Natural killer cell (primary cell): ENCODE measurements at regions not wholly inside any gene's neighbourhood (a gene's known extent, or its start where the extent isn't known, plus 50 kb on each side); places are given as distances from the start of the nearest gene placed in this dataset.

Experiments
- ATAC-seq, 3 donors: fragments of 150-1000 bp in 2 of 3; fragments of 200-7000 bp in 1 of 3; cut with Tn5 transposase; 1 replicate in 1 of 3; 2 replicates in 2 of 3; pipeline ENCODE4 v1.10.0; 2021; ENCODE audit warnings: mild to moderate bottlenecking in 2 of 3, moderate library complexity in 2 of 3
- DNase-seq, 2 donors: peaks; one replicate each; pipeline versions ENCODE4 v3.0.0 to v3.0.0-alpha.2; 2013 to 2021; ENCODE audit warnings: mixed read lengths in 1 of 2
- H3K27ac ChIP-seq: one replicate; pipeline ENCODE4 v1.5.1; 2013; ENCODE audit warnings: mild to moderate bottlenecking, low read length
- H3K27me3 ChIP-seq: one replicate; pipeline ENCODE4 v1.6.1; 2013; ENCODE audit warnings: low read length; ENCODE audit not compliant: control insufficient read depth, insufficient read depth
- H3K36me3 ChIP-seq: one replicate; pipeline ENCODE4 v1.6.1; 2013; ENCODE audit warnings: low read length; ENCODE audit not compliant: control insufficient read depth, insufficient read depth
- H3K4me1 ChIP-seq: one replicate; pipeline ENCODE4 v1.6.1; 2013; ENCODE audit warnings: low read length; ENCODE audit not compliant: control insufficient read depth, insufficient read depth
- H3K4me3 ChIP-seq: one replicate; pipeline ENCODE4 v1.5.1; 2013; ENCODE audit warnings: low read length
- H3K9me3 ChIP-seq: one replicate; pipeline ENCODE4 v1.6.1; 2013; ENCODE audit warnings: low read length; ENCODE audit not compliant: control insufficient read depth, insufficient read depth
- H3K27ac Mint-ChIP-seq, 2 donors: one replicate each; pipeline ENCODE4 v1.8.0; 2022; ENCODE audit warnings: mild to moderate bottlenecking in 2 of 2, mixed read lengths in 2 of 2, moderate library complexity in 1 of 2
- H3K27me3 Mint-ChIP-seq, 2 donors: one replicate each; pipeline ENCODE4 v1.8.0; 2022; ENCODE audit warnings: low read depth in 2 of 2, mixed read lengths in 2 of 2
- H3K36me3 Mint-ChIP-seq: one replicate; pipeline ENCODE4 v1.8.0; 2022; ENCODE audit warnings: mixed read lengths
- H3K4me1 Mint-ChIP-seq, 2 donors: one replicate each; pipeline ENCODE4 v1.8.0; 2022; ENCODE audit warnings: mixed read lengths in 2 of 2
- H3K4me3 Mint-ChIP-seq: one replicate; pipeline ENCODE4 v1.8.0; 2022; ENCODE audit warnings: mild to moderate bottlenecking, moderate library complexity, mixed read lengths
- H3K9me3 Mint-ChIP-seq, 2 donors: one replicate each; pipeline ENCODE4 v1.8.0; 2022; ENCODE audit warnings: mixed read lengths in 2 of 2
- WGBS: methylation state at CpG from one replicate; pipeline ENCODE4 v1.1.7; 2013; ENCODE audit warnings: missing lambda C conversion rate; ENCODE audit not compliant: insufficient coverage; 5-methylcytosine and 5-hydroxymethylcytosine counted together
- intact Hi-C: fragments of 100-400 bp; cut with micrococcal nuclease; formaldehyde crosslinking; loops from one replicate; pipeline ENCODE4 v1.14.2; 2022
- TF ChIP-seq, protein P1 (sequence below): fragments of 200-600 bp; IDR thresholded peaks from one replicate; pipeline ENCODE4 v1.8.0; 2022; ENCODE audit warnings: antibody characterized with exemption

DNA sequence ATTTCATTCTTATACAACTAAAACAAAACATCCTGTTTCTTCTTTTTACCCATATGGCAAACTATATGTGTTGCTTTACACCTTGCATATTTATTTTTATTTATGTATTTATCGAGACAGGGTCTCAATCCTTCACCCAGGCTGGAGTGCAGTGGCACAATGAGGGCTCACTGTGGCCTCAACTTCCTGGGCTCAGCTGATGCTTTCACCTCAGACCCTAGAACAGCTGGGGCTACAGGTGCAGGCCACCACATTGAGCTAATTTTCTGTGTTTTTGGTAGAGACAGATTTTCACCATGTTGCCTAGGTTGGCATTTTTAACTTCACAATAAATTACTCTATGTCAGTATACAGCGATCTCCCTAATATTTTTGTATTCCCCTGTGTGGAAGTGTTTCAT is 522.0 kb downstream of the MBD2 start:
- Histone ChIP-seq H3K4me3 (no peak overlapping the region), H3K4me1 (no peaks in the 10 kb centered on the region), H3K36me3 (no peaks in the 10 kb centered on the region), H3K27ac (no peak overlapping the region), H3K9me3 (no peaks in the 10 kb centered on the region), H3K27me3 (no peaks in the 10 kb centered on the region)
- Mint-ChIP-seq H3K27ac (no peak overlapping the region), H3K36me3 (no peaks in the 10 kb centered on the region), H3K27me3 (no peaks in the 10 kb centered on the region), H3K4me1 (no peaks in the 10 kb centered on the region), H3K9me3 (peaks cover 3 to 5% of the 10 kb centered on the region in 2 donors), H3K4me3 (no peak overlapping the region)
- ATAC-seq (no peak), DNase-seq (no peak)
- TF ChIP-seq, protein P1, sequence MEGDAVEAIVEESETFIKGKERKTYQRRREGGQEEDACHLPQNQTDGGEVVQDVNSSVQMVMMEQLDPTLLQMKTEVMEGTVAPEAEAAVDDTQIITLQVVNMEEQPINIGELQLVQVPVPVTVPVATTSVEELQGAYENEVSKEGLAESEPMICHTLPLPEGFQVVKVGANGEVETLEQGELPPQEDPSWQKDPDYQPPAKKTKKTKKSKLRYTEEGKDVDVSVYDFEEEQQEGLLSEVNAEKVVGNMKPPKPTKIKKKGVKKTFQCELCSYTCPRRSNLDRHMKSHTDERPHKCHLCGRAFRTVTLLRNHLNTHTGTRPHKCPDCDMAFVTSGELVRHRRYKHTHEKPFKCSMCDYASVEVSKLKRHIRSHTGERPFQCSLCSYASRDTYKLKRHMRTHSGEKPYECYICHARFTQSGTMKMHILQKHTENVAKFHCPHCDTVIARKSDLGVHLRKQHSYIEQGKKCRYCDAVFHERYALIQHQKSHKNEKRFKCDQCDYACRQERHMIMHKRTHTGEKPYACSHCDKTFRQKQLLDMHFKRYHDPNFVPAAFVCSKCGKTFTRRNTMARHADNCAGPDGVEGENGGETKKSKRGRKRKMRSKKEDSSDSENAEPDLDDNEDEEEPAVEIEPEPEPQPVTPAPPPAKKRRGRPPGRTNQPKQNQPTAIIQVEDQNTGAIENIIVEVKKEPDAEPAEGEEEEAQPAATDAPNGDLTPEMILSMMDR = no peak
- intact Hi-C loops = no loop called here
- 86% methylated on average over 1 of the region's 2 CpGs for WGBS

DNA sequence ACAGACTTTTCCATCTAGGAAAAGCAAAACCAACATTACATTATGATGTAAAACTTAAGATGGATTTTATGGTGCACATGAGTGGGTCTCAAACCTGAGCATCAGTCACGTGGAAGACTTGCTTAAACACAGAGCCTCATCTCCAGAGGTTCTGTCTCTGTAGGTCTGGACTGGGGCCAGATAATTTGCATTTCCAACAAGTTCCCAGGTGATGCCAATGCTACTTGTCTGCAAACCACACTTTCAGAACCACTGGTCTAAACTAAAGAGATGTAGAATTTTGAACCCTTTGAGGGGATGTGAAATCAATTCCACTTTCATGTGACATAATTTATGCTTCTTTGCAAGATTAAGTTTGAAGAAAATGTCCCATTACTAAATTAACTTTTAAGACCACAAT is 522.8 kb downstream of the MBD2 start:
- TF ChIP-seq, protein P1 = no peak
- WGBS = 82% methylated on average over 1 of the region's 1 CpG
- DNase-seq (no peak), ATAC-seq (no peak)
- no peaks in the 10 kb centered on the region for H3K27me3 ChIP-seq
- Mint-ChIP-seq H3K27me3 (no peaks in the 10 kb centered on the region), H3K36me3 (no peaks in the 10 kb centered on the region), H3K4me1 (no peaks in the 10 kb centered on the region), H3K27ac (no peak overlapping the region), H3K4me3 (no peak overlapping the region), H3K9me3 (peaks cover 3 to 5% of the 10 kb centered on the region in 2 donors)
- intact Hi-C loops = no loop called here
- H3K36me3 ChIP-seq = no peaks in the 10 kb centered on the region
- no peaks in the 10 kb centered on the region for H3K4me1 ChIP-seq
- H3K4me3 ChIP-seq = no peak overlapping the region
- H3K9me3 ChIP-seq = no peaks in the 10 kb centered on the region
- H3K27ac ChIP-seq = no peak overlapping the region

GRCh38 chr18:53698907-53699306 is 525.6 kb downstream of the MBD2 start:
- 0% methylated on average over 2 of the region's 2 CpGs for WGBS
- Mint-ChIP-seq H3K4me3 (no peak overlapping the region), H3K9me3 (peaks cover 2 to 5% of the 10 kb centered on the region in 2 donors), H3K27me3 (no peaks in the 10 kb centered on the region), H3K27ac (no peak overlapping the region), H3K36me3 (no peaks in the 10 kb centered on the region), H3K4me1 (no peaks in the 10 kb centered on the region)
- intact Hi-C loops = no loop called here
- ATAC-seq = no peak
- TF ChIP-seq, protein P1 = no peak
- H3K27me3 ChIP-seq = no peaks in the 10 kb centered on the region
- H3K9me3 ChIP-seq = no peaks in the 10 kb centered on the region
- DNase-seq = no peak
- H3K36me3 ChIP-seq = no peaks in the 10 kb centered on the region
- H3K4me1 ChIP-seq = no peaks in the 10 kb centered on the region
- H3K4me3 ChIP-seq = no peak overlapping the region
- no peak overlapping the region for H3K27ac ChIP-seq

DNA sequence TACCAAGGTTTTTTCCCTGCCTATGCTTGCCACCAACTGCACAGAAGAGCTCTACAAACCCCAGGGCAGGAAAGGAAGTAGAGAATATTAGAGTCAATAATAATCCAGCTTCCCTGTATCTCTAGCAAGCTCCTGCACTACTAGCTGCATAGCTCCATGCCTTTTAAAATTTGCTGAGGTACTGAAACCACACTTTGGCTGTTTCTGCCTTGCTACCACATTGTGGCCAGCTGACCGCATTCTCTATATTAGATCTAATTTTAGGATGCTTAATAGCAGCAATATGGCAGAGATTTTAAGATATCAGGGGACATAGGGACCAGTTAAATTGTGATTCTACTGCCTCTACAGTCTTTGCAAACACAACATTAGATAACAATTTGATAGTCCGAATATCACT is 534.6 kb downstream of the MBD2 start:
- H3K36me3 Mint-ChIP-seq = no peaks in the 10 kb centered on the region
- no peak overlapping the region for H3K27ac ChIP-seq
- ATAC-seq (no peak), DNase-seq (no peak)
- H3K4me1 Mint-ChIP-seq = no peaks in the 10 kb centered on the region
- peaks cover 3 to 4% of the 10 kb centered on the region in 2 donors for H3K9me3 Mint-ChIP-seq
- no peaks in the 10 kb centered on the region for H3K36me3 ChIP-seq
- 81% methylated on average over 2 of the region's 2 CpGs for WGBS
- no peak overlapping the region for H3K27ac Mint-ChIP-seq
- H3K4me3 Mint-ChIP-seq = no peak overlapping the region
- H3K27me3 Mint-ChIP-seq = no peaks in the 10 kb centered on the region
- TF ChIP-seq, protein P1 = no peak
- H3K9me3 ChIP-seq = no peaks in the 10 kb centered on the region
- no peaks in the 10 kb centered on the region for H3K27me3 ChIP-seq
- no peaks in the 10 kb centered on the region for H3K4me1 ChIP-seq
- no peak overlapping the region for H3K4me3 ChIP-seq
- intact Hi-C loops = no loop called here
